ENCODE measurements at regions not wholly inside any gene's neighbourhood (a gene's known extent, or its start where the extent isn't known, plus 50 kb on each side); places are given as distances from the start of the nearest gene placed in this dataset.

DNA sequence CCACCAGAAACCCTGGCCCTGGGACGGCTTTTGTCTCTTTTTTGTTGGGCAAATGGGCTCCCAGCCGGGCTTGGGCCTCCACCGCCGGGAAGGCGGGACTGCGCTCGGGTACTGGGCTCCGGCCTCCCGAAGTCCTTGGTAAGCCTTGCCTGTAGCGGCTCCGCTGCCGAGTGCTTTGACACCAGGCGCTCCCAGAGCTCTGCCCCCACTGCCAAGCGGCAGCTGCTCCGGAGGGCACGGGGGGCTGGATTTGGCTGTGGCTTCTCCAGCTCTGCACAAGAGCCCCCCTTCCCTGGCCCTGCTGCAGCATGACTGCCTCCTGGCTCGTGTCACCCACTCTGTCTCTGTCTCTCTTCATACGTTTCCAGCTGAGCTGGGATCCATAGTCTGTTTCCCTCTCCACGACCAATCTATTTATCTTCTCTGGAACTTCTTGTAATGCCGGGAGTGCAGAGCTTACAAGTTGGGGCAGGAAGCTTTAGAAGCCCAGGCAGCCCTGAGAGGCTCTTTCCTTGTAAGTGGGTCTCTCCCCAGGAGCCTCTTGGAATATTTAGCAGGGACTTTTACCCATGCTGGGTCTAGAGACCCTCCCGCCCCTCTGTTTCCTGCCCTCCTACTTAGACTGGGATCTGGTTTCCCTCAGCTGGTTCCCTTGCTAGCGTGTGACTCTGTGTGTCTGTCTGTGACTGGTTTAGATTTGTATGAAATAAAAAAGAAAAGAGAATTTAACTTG is 246.9 kb upstream of the GSE1 start:
- no peak for DNase-seq (ENCODE audit: extremely low read depth, insufficient read length)
- H3K4me3 ChIP-seq (replicated peaks; ENCODE audit: low read depth, low read length), result no peak overlapping the region
- H3K36me3 ChIP-seq (ENCODE audit: control insufficient read depth, insufficient read depth, low read length), result no peaks in the 10 kb centered on the region
- TF ChIP-seq, protein P1, sequence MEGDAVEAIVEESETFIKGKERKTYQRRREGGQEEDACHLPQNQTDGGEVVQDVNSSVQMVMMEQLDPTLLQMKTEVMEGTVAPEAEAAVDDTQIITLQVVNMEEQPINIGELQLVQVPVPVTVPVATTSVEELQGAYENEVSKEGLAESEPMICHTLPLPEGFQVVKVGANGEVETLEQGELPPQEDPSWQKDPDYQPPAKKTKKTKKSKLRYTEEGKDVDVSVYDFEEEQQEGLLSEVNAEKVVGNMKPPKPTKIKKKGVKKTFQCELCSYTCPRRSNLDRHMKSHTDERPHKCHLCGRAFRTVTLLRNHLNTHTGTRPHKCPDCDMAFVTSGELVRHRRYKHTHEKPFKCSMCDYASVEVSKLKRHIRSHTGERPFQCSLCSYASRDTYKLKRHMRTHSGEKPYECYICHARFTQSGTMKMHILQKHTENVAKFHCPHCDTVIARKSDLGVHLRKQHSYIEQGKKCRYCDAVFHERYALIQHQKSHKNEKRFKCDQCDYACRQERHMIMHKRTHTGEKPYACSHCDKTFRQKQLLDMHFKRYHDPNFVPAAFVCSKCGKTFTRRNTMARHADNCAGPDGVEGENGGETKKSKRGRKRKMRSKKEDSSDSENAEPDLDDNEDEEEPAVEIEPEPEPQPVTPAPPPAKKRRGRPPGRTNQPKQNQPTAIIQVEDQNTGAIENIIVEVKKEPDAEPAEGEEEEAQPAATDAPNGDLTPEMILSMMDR (IDR thresholded peaks at IDR 0.05; ENCODE audit: insufficient read depth, low read length, poor library complexity, severe bottlenecking), result no peak
- no peaks in the 10 kb centered on the region; the same call in 1 of the 2 replicates for H3K27me3 ChIP-seq (replicated peaks; ENCODE audit: control insufficient read depth, insufficient read depth, low read length)

DNA sequence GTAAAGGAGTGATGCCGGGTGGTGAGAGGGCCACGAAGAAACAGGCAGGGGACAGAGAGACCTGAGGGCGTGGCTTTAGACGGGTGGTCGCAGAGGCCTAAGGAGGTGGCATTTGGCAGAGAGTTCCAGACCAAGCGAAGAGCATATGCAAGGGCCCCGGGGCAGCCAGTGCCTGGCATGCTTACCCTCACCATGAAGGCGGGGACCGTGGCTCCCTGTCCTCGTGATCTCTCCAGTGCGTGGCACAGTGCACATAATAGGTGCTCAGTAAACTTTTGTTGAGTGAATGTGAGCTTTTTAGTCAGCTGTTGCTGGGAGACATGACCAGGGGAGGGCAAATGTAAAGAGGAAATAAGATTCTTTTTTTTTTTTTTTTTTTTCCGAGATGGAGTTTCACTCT is 245.6 kb upstream of the GSE1 start:
- no peaks in the 10 kb centered on the region; the same call in 1 of the 2 replicates for H3K27me3 ChIP-seq (replicated peaks; ENCODE audit: control insufficient read depth, insufficient read depth, low read length)
- no peak for DNase-seq (ENCODE audit: extremely low read depth, insufficient read length)
- H3K4me3 ChIP-seq (replicated peaks; ENCODE audit: low read depth, low read length), result no peak overlapping the region
- TF ChIP-seq, protein P1 (IDR thresholded peaks at IDR 0.05; ENCODE audit: insufficient read depth, low read length, poor library complexity, severe bottlenecking), result no peak
- H3K36me3 ChIP-seq (ENCODE audit: control insufficient read depth, insufficient read depth, low read length), result no peaks in the 10 kb centered on the region

DNA sequence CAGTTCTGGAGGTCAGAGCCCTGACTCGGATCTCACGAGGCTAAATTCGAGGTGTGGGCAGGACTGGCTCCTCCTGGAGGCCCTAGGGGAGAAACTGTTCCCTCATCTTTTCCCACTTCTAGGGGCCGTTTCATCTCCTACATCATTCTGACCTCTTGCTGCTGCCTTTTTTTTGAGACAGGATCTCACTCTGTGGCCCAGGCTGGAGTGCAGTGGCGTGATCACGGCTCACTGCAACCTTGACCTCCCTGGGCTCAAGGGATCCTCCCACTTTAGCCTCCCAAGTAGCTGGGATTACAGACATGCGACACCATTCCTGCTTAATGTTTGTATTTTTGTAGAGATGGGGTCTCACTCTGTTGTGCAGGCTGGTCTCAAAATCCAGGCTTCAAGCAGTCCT is 244.1 kb upstream of the GSE1 start:
- no peaks in the 10 kb centered on the region for H3K36me3 ChIP-seq (ENCODE audit: control insufficient read depth, insufficient read depth, low read length)
- no peak overlapping the region for H3K4me3 ChIP-seq (replicated peaks; ENCODE audit: low read depth, low read length)
- no peaks in the 10 kb centered on the region; the same call in none of the 2 replicates for H3K27me3 ChIP-seq (replicated peaks; ENCODE audit: control insufficient read depth, insufficient read depth, low read length)
- TF ChIP-seq, protein P1 (IDR thresholded peaks at IDR 0.05; ENCODE audit: insufficient read depth, low read length, poor library complexity, severe bottlenecking), result no peak
- no peak for DNase-seq (ENCODE audit: extremely low read depth, insufficient read length)

DNA sequence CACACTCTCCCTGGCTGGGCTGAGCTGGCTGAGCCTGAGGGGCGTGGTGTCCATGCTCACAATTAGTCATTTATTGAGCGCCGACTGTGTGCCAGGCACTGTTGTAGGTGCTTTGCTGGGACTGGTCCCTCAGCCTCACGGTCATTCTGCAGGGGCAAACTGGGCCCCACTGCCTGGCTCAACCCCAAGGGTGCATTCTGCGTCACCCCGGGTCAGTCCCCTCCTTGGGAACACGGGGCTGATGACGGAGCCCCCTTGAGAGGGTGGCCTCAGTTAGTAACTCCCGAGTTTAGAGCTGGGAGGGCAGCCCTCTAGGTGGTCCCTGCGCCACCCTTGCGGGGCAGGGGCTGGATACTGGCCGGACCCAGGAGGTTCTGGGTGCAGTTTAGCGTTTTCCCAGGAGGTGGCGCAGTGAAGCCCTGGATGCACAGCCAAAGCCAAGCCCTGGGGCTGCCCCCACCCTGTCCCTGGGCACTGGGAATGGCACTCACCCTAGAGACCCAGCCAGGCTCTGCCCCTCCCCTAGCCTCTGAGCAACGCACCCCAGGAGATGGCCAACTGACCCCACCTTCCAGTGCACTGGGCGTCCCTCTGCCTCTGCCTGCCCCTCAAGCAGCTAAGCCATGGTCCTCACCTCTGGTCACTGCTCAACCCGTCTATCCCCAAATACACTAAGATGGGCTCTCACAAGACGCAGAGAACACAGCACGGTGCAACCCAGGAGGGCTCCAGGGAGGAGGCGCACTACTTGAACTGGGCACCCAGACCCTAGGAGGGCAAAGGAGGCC is 243.2 kb upstream of the GSE1 start:
- no peak for DNase-seq (ENCODE audit: extremely low read depth, insufficient read length)
- Histone ChIP-seq H3K4me3 (replicated peaks; ENCODE audit: low read depth, low read length) (no peak overlapping the region), H3K36me3 (ENCODE audit: control insufficient read depth, insufficient read depth, low read length) (no peaks in the 10 kb centered on the region), H3K27me3 (replicated peaks; ENCODE audit: control insufficient read depth, insufficient read depth, low read length) (no peaks in the 10 kb centered on the region; the same call in none of the 2 replicates)
- TF ChIP-seq, protein P1 (IDR thresholded peaks at IDR 0.05; ENCODE audit: insufficient read depth, low read length, poor library complexity, severe bottlenecking), result peak; percentile 85

DNA sequence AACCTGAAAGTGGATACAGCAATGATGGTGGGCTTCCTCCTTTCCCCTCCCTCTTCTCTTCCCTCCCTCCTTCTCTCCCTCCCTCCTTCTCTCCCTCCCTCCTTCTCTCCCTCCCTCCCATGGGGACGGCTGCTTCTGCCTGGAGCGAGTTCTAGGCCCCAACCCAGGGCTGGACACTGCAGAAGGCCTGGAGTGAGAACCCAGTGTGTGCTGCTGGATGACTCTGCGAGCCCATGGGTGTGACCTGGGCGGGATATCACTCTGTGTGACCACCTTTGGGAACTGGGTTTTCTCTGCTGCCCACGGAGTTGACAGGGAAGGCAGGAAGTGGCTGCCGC is 242.6 kb upstream of the GSE1 start:
- no peak overlapping the region for H3K4me3 ChIP-seq (replicated peaks; ENCODE audit: low read depth, low read length)
- no peaks in the 10 kb centered on the region for H3K36me3 ChIP-seq (ENCODE audit: control insufficient read depth, insufficient read depth, low read length)
- no peaks in the 10 kb centered on the region; the same call in none of the 2 replicates for H3K27me3 ChIP-seq (replicated peaks; ENCODE audit: control insufficient read depth, insufficient read depth, low read length)
- TF ChIP-seq, protein P1 (IDR thresholded peaks at IDR 0.05; ENCODE audit: insufficient read depth, low read length, poor library complexity, severe bottlenecking), result no peak
- no peak for DNase-seq (ENCODE audit: extremely low read depth, insufficient read length)
